ENCODE measurements at regions not wholly inside any gene's neighbourhood (a gene's known extent, or its start where the extent isn't known, plus 50 kb on each side); places are given as distances from the start of the nearest gene placed in this dataset.
"Not testable (repeated sequence)": the region's sequence is repeated elsewhere in the genome, so short reads cannot be mapped to it uniquely, and the experiment has no call there.

- Histone ChIP-seq H3K9me3 (ENCODE audit: low read depth) (no peaks in the 10 kb centered on the region), H3K4me3 (no peak overlapping the region), H3K27ac (no peak overlapping the region), H3K4me1 (ENCODE audit: low read depth) (no peaks in the 10 kb centered on the region), H3K36me3 (no peaks in the 10 kb centered on the region), H3K27me3 (no peaks in the 10 kb centered on the region)
- no peak for DNase-seq (ENCODE audit: low read depth in 1 of 2, low spot score in 1 of 2)
- no peak for TF ChIP-seq CTCF (IDR thresholded peaks at IDR 0.05; ENCODE audit: low read depth, low read length)
Measured at GRCh38 chr7:118938845-118939244, 714.3 kb downstream of the ANKRD7 start.

- no peaks in the 10 kb centered on the region for H3K27me3 ChIP-seq
- no peaks in the 10 kb centered on the region for H3K4me1 ChIP-seq (ENCODE audit: low read depth)
- no peak for TF ChIP-seq CTCF (IDR thresholded peaks at IDR 0.05; ENCODE audit: low read depth, low read length)
- no peak for DNase-seq (ENCODE audit: low read depth in 1 of 2, low spot score in 1 of 2)
- no peaks in the 10 kb centered on the region for H3K36me3 ChIP-seq
- no peak overlapping the region for H3K4me3 ChIP-seq
- H3K27ac ChIP-seq = no peak overlapping the region
- H3K9me3 ChIP-seq (ENCODE audit: low read depth) = no peaks in the 10 kb centered on the region
Measured at GRCh38 chr7:118944271-118944670, 719.8 kb downstream of the ANKRD7 start.

- Histone ChIP-seq H3K9me3 (ENCODE audit: low read depth) (no peaks in the 10 kb centered on the region), H3K27me3 (no peaks in the 10 kb centered on the region), H3K4me1 (ENCODE audit: low read depth) (no peaks in the 10 kb centered on the region), H3K36me3 (no peaks in the 10 kb centered on the region), H3K4me3 (no peak overlapping the region), H3K27ac (no peak overlapping the region)
- no peak for DNase-seq (ENCODE audit: low read depth in 1 of 2, low spot score in 1 of 2)
- TF ChIP-seq CTCF (IDR thresholded peaks at IDR 0.05; ENCODE audit: low read depth, low read length) = no peak
Measured at GRCh38 chr7:118945911-118946682, 721.6 kb downstream of the ANKRD7 start.

GRCh38 chr7:118948508-118948907, 724.0 kb downstream of the ANKRD7 start:
- no peaks in the 10 kb centered on the region for H3K4me1 ChIP-seq (ENCODE audit: low read depth)
- H3K4me3 ChIP-seq = no peak overlapping the region
- no peak overlapping the region for H3K27ac ChIP-seq
- no peaks in the 10 kb centered on the region for H3K27me3 ChIP-seq
- TF ChIP-seq CTCF (IDR thresholded peaks at IDR 0.05; ENCODE audit: low read depth, low read length) = no peak
- DNase-seq (ENCODE audit: low read depth in 1 of 2, low spot score in 1 of 2) = no peak
- H3K9me3 ChIP-seq (ENCODE audit: low read depth) = no peaks in the 10 kb centered on the region
- no peaks in the 10 kb centered on the region for H3K36me3 ChIP-seq

GRCh38 chr7:118949031-118949430, 724.5 kb downstream of the ANKRD7 start:
- Histone ChIP-seq H3K27ac (no peak overlapping the region), H3K4me1 (ENCODE audit: low read depth) (no peaks in the 10 kb centered on the region), H3K36me3 (no peaks in the 10 kb centered on the region), H3K27me3 (no peaks in the 10 kb centered on the region), H3K4me3 (no peak overlapping the region), H3K9me3 (ENCODE audit: low read depth) (no peaks in the 10 kb centered on the region)
- DNase-seq (ENCODE audit: low read depth in 1 of 2, low spot score in 1 of 2) = no peak
- no peak for TF ChIP-seq CTCF (IDR thresholded peaks at IDR 0.05; ENCODE audit: low read depth, low read length)

- H3K9me3 ChIP-seq (ENCODE audit: low read depth); H3K36me3 ChIP-seq; H3K4me3 ChIP-seq; H3K4me1 ChIP-seq (ENCODE audit: low read depth); H3K27ac ChIP-seq; H3K27me3 ChIP-seq; DNase-seq (ENCODE audit: low read depth in 1 of 2, low spot score in 1 of 2): not testable (repeated sequence)
Measured at GRCh38 chr7:118956285-118956684, 731.8 kb downstream of the ANKRD7 start.

Measured in cardiac muscle cell (in vitro differentiated cells and primary cell).